H54 (cell line): ENCODE measurements at regions not wholly inside any gene's neighbourhood (a gene's known extent, or its start where the extent isn't known, plus 50 kb on each side); places are given as distances from the start of the nearest gene placed in this dataset.

ENCODE experiments used
- DNase-seq: peaks from one replicate; pipeline ENCODE4 v3.0.0; 2011; ENCODE audit warnings: low spot score, mixed read lengths; ENCODE audit not compliant: insufficient read length
- FAIRE-seq: peaks from 3 replicates; lab custom pipeline; 2011; peaks lifted over from hg19 to GRCh38; lab: Jason Lieb, UNC
- POLR2A ChIP-seq: IDR thresholded peaks from 2 replicates; pipeline ENCODE4 v1.6.1; 2011; ENCODE audit warnings: low read depth, mild to moderate bottlenecking, low read length

DNA sequence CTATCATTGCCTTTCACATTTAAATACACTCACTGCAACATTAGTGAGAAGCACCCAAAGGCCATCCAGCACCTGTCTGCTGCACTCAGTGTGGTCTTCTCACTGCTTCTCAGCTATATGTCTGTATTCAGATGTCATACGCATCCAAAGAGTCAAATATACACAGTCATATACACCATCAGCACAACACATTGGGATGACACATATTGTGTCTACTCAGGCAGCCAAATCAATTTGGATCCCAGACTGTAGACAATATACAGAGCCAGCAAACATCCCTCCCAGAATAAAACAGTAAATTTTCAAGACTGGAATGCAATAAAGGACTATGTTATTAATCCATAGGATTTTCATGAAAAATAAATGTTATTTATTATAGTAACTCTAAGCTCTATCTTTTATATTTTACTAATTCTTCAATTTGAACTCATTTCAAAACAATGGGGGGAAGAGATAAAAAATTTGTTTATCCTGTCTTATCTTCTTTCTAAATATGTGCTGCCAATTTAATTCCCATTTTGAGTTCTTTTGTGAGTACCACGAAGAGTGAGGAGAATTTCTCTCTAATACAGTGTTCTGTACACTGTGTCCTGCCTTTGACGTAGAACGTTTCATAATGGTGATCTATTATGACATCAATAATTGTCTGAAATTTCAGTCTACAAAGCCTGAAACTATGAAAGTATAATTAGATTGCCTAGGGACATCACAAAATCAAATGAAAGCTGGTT is 602.2 kb upstream of the CXADR start:
- no peak for DNase-seq
- no peak for TF ChIP-seq POLR2A
- FAIRE-seq, result no peak

- FAIRE-seq (no peak), DNase-seq (no peak)
- no peak for TF ChIP-seq POLR2A
Measured at GRCh38 chr21:16911166-16911607, 601.7 kb upstream of the CXADR start.

DNA sequence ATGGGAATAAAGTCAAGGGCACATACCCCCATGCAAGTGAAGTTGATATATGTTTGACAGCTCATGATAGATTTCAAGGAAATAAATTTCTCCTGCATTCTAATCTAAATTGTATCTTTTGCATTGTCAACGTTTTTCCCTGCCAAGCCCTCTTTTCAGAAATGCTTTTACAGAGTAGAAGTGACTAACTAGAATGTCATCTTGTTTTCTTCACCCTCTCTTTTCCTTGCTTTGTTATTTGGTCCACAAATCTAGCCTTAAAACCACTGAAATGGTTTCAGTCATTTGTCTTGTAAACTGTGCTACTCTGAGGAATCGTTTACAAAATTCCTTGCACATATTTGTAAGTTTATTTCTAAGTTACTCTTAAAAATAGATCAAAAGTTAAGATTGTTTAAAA is 600.8 kb upstream of the CXADR start:
- DNase-seq (no peak), FAIRE-seq (peak; percentile 45)
- no peak for TF ChIP-seq POLR2A

DNA sequence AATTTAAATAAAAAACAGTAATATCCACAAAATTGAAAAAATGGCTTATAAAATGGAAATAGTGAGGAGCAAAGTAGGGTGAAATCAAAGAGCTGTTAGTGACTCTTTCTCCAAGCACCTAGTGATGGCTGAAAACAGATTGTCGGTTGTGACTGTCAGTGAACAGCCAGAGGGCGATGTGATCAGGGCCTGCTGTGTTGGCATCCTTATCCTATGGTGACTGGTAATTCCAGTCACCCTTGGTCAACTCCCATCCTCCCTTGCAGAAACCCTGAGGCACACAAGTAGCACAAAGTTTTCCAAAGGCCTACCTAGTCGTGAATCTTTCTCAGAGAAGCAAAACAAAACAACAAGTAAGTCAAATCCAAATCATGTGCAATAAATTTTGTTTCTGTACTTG is 599.8 kb upstream of the CXADR start:
- no peak for TF ChIP-seq POLR2A
- FAIRE-seq, result peak; percentile 15
- DNase-seq, result no peak

DNA sequence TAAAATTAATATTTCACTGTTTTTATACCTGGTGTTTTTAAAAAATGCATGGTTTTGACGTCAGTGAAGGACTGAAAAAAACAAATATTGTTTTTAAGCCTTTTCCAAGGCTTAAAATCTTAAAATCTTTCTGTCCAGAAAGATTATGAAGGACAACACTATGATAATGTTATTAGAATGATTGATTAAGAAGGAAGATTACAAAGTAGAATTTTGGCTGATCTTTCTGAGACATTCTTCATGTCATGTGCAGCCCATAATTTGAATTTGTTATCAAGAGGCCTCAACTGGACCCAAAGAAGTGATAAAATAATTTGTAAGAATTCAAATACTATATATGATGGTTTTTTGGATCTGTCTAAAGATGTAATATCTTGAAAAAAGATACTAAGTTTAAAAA is 584.4 kb upstream of the CXADR start:
- FAIRE-seq (no peak), DNase-seq (no peak)
- TF ChIP-seq POLR2A, result no peak

- no peak for FAIRE-seq
- DNase-seq, result no peak
- TF ChIP-seq POLR2A, result no peak
Measured at GRCh38 chr21:16932314-16932713, 580.5 kb upstream of the CXADR start.

GRCh38 chr21:16942703-16943102 is 570.1 kb upstream of the CXADR start:
- DNase-seq, result no peak
- TF ChIP-seq POLR2A, result no peak
- FAIRE-seq, result no peak

DNA sequence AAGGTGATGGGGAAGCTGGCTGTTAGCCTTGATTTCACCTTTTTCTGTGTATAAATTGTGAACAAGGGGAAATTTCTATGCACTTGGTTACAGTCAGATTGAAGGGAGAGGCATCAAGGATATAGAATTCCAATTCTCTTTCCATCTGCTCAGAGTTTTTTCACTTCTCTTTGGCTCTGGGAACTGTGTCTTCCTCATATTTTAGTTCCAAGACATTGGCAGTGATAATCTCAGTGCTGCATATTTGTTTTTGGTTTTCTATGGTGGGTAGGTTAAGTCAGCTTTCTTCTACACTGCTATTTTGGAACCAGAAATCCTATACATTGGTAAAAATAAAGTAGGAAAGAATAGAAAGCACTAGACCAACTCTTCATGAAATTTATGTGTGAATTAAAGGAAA is 569.6 kb upstream of the CXADR start:
- DNase-seq, result no peak
- no peak for TF ChIP-seq POLR2A
- FAIRE-seq, result no peak

- no peak for TF ChIP-seq POLR2A
- FAIRE-seq (no peak), DNase-seq (no peak)
Measured at GRCh38 chr21:16945580-16945979, 567.3 kb upstream of the CXADR start.

GRCh38 chr21:16956824-16957223 is 556.0 kb upstream of the CXADR start:
- DNase-seq, result no peak
- no peak for FAIRE-seq

DNA sequence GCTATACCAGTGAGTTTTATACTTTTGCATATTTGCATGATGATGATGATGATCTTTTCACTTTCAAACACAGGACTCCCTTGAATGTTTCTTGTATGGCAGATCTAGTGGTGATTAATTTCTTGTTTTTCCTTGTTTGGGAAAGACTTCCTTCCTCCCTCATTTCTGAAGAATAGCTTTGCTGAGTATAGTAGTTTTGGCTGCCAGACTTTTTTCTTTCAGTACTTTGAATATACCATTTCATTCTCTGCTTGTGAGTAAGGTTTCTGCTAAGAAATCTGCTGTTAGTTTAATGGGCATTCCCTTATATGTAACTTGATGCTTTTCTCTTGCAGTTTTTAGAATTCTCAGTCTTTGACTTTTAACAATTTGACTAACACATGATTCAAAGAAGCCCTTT is 547.4 kb upstream of the CXADR start:
- FAIRE-seq (no peak), DNase-seq (no peak)
- TF ChIP-seq POLR2A, result no peak

More at GRCh38 chr21:16956824-16957223, 556.0 kb upstream of the CXADR start:
- no peak for TF ChIP-seq POLR2A

- no peak for FAIRE-seq
- no peak for TF ChIP-seq POLR2A
- DNase-seq, result no peak
Measured at GRCh38 chr21:16968436-16968835, 544.4 kb upstream of the CXADR start.

- no peak for FAIRE-seq
- no peak for TF ChIP-seq POLR2A
Measured at GRCh38 chr21:16969636-16970035, 543.2 kb upstream of the CXADR start.

DNA sequence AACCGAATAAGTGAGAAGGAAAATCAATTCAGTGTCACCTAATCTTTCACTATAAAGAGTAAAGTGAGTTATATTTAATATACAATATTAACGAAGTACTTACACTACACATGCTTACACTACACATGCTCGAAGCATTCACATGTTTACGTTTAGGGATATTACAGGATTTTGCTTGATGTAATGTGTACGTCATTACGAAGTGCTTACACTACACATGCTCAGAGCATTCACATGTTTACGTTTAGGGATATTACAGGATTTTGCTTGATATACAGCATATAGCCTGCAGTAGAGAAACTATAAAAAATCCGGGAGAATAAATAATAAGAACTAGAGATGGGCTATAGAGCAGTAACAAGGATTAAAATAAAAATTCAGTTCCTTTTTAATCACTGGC is 538.8 kb upstream of the CXADR start:
- no peak for FAIRE-seq
- DNase-seq, result no peak
- no peak for TF ChIP-seq POLR2A

More at GRCh38 chr21:16969636-16970035, 543.2 kb upstream of the CXADR start:
- DNase-seq, result no peak

GRCh38 chr21:16976193-16976592 is 536.6 kb upstream of the CXADR start:
- FAIRE-seq (no peak), DNase-seq (no peak)

GRCh38 chr21:16978309-16978895 is 534.4 kb upstream of the CXADR start:
- no peak for TF ChIP-seq POLR2A
- DNase-seq (no peak), FAIRE-seq (no peak)

More at GRCh38 chr21:16976193-16976592, 536.6 kb upstream of the CXADR start:
- no peak for TF ChIP-seq POLR2A
